BJ (cell line): ENCODE measurements at regions not wholly inside any gene's neighbourhood (a gene's known extent, or its start where the extent isn't known, plus 50 kb on each side); places are given as distances from the start of the nearest gene placed in this dataset.

Experiments
- CTCF ChIA-PET: fragments of 350-600 bp; formaldehyde crosslinking; extraction: SDS; loops from one replicate; lab custom pipeline; 2021; ENCODE audit warnings: antibody characterized with exemption, inconsistent platforms; lab: Yijun Ruan, JAX
- POLR2A ChIA-PET: fragments of 300-600 bp; sonication (Branson Sonifier 250); formaldehyde crosslinking; extraction: SDS; loops from one replicate; lab custom pipeline; 2021; ENCODE audit warnings: antibody characterized with exemption; lab: Charles Lee
- DNase-seq: peaks from one replicate; pipeline ENCODE4 v3.0.0-alpha.2; 2011; ENCODE audit warnings: low read depth
- H3K27me3 ChIP-seq: 2 replicates; pipeline ENCODE4 v1.6.0; 2011; ENCODE audit warnings: low read length; ENCODE audit not compliant: control insufficient read depth, insufficient read depth
- H3K36me3 ChIP-seq: 2 replicates; pipeline ENCODE4 v1.5.1; 2011; ENCODE audit warnings: low read length; ENCODE audit not compliant: control insufficient read depth, insufficient read depth
- H3K4me3 ChIP-seq: 2 replicates; pipeline ENCODE4 v1.5.1; 2011; ENCODE audit warnings: low read depth, mild to moderate bottlenecking, control low read depth, low read length
- CTCF ChIP-seq: IDR thresholded peaks from 2 replicates; pipeline ENCODE4 v1.5.1; 2011; ENCODE audit warnings: low read depth, mild to moderate bottlenecking, control low read depth, inconsistent platforms, low read length, moderate library complexity; ENCODE audit not compliant: insufficient read depth

- ChIA-PET POLR2A (no interaction called here), CTCF (no interaction called here)
- no peak overlapping the region for H3K4me3 ChIP-seq
- H3K36me3 ChIP-seq: no peaks in the 10 kb centered on the region
- no peak for DNase-seq
- no peaks in the 10 kb centered on the region for H3K27me3 ChIP-seq
- no peak for TF ChIP-seq CTCF
Measured at GRCh38 chr5:84685121-84685894, 300.6 kb upstream of the EDIL3 start.

- no peaks in the 10 kb centered on the region for H3K27me3 ChIP-seq
- H3K36me3 ChIP-seq: no peaks in the 10 kb centered on the region
- ChIA-PET POLR2A (no interaction called here), CTCF (no interaction called here)
- H3K4me3 ChIP-seq: no peak overlapping the region
- DNase-seq: no peak
- TF ChIP-seq CTCF: no peak
Measured at GRCh38 chr5:84683594-84683993, 298.9 kb upstream of the EDIL3 start.

GRCh38 chr5:84682531-84682930, 297.9 kb upstream of the EDIL3 start:
- ChIA-PET CTCF (no interaction called here), POLR2A (no interaction called here)
- no peak for TF ChIP-seq CTCF

GRCh38 chr5:84680908-84681307, 296.2 kb upstream of the EDIL3 start:
- CTCF ChIA-PET: no interaction called here

More at GRCh38 chr5:84682531-84682930, 297.9 kb upstream of the EDIL3 start:
- Histone ChIP-seq H3K27me3 (no peaks in the 10 kb centered on the region), H3K36me3 (no peaks in the 10 kb centered on the region), H3K4me3 (no peak overlapping the region)
- DNase-seq: no peak

GRCh38 chr5:84673785-84674184, 289.1 kb upstream of the EDIL3 start:
- no peak for DNase-seq
- TF ChIP-seq CTCF: no peak

More at GRCh38 chr5:84680908-84681307, 296.2 kb upstream of the EDIL3 start:
- DNase-seq: no peak
- H3K4me3 ChIP-seq: no peak overlapping the region
- POLR2A ChIA-PET: no interaction called here
- no peaks in the 10 kb centered on the region for H3K27me3 ChIP-seq
- no peak for TF ChIP-seq CTCF
- no peaks in the 10 kb centered on the region for H3K36me3 ChIP-seq

More at GRCh38 chr5:84673785-84674184, 289.1 kb upstream of the EDIL3 start:
- H3K4me3 ChIP-seq: no peak overlapping the region
- no peaks in the 10 kb centered on the region for H3K27me3 ChIP-seq
- CTCF ChIA-PET: interaction anchor here (0.6 kb wide), 1 partner anchor 541 kb away, joined by 3 read pairs; no protein-coding TSS in a partner anchor
- H3K36me3 ChIP-seq: no peaks in the 10 kb centered on the region
- POLR2A ChIA-PET: no interaction called here
